Endothelial cell (in vitro differentiated cells): ENCODE measurements at regions not wholly inside any gene's neighbourhood (a gene's known extent, or its start where the extent isn't known, plus 50 kb on each side); places are given as distances from the start of the nearest gene placed in this dataset.

Source experiments
- DNase-seq: peaks from one replicate; pipeline ENCODE4 v3.0.0; 2021; ENCODE audit warnings: low spot score
- H3K27ac Mint-ChIP-seq: one replicate; pipeline ENCODE4 v1.8.0; 2021; ENCODE audit warnings: mixed read lengths, inconsistent platforms; ENCODE audit not compliant: unreplicated experiment
- H3K27me3 Mint-ChIP-seq: one replicate; pipeline ENCODE4 v1.8.0; 2021; ENCODE audit warnings: mild to moderate bottlenecking, moderate library complexity, mixed read lengths, inconsistent platforms; ENCODE audit not compliant: unreplicated experiment
- H3K36me3 Mint-ChIP-seq: one replicate; pipeline ENCODE4 v1.8.0; 2021; ENCODE audit warnings: mild to moderate bottlenecking, low read depth, mixed read lengths, inconsistent platforms; ENCODE audit not compliant: unreplicated experiment
- H3K4me1 Mint-ChIP-seq: one replicate; pipeline ENCODE4 v1.8.0; 2021; ENCODE audit warnings: mild to moderate bottlenecking, mixed read lengths, inconsistent platforms; ENCODE audit not compliant: unreplicated experiment
- H3K4me3 Mint-ChIP-seq: one replicate; pipeline ENCODE4 v1.8.0; 2021; ENCODE audit warnings: mild to moderate bottlenecking, mixed read lengths, inconsistent platforms; ENCODE audit not compliant: unreplicated experiment
- H3K9me3 Mint-ChIP-seq: one replicate; pipeline ENCODE4 v1.8.0; 2021; ENCODE audit warnings: mixed read lengths, inconsistent platforms; ENCODE audit not compliant: unreplicated experiment
- CTCF ChIP-seq: fragments of 200-600 bp; sonication (generic); IDR thresholded peaks from one replicate; pipeline ENCODE4 v1.5.0; 2021; ENCODE audit warnings: antibody characterized with exemption; ENCODE audit not compliant: unreplicated experiment

GRCh38 chr1:78427506-78427905, 63.3 kb upstream of the PTGFR start:
- no peak for TF ChIP-seq CTCF
- peaks cover 2% of the 10 kb centered on the region for H3K4me1 Mint-ChIP-seq
- H3K4me3 Mint-ChIP-seq = no peak overlapping the region
- no peak overlapping the region for H3K27ac Mint-ChIP-seq
- H3K36me3 Mint-ChIP-seq = no peaks in the 10 kb centered on the region
- DNase-seq = no peak
- H3K27me3 Mint-ChIP-seq = no peaks in the 10 kb centered on the region
- H3K9me3 Mint-ChIP-seq = no peaks in the 10 kb centered on the region

- DNase-seq = no peak
- Mint-ChIP-seq H3K36me3 (no peaks in the 10 kb centered on the region), H3K4me3 (no peak overlapping the region), H3K9me3 (no peaks in the 10 kb centered on the region), H3K4me1 (no peaks in the 10 kb centered on the region), H3K27me3 (no peaks in the 10 kb centered on the region), H3K27ac (no peak overlapping the region)
- no peak for TF ChIP-seq CTCF
Observed at GRCh38 chr1:78432016-78432415, 58.8 kb upstream of the PTGFR start.

GRCh38 chr1:78434351-78434750, 56.4 kb upstream of the PTGFR start:
- H3K9me3 Mint-ChIP-seq = no peaks in the 10 kb centered on the region
- no peaks in the 10 kb centered on the region for H3K36me3 Mint-ChIP-seq
- TF ChIP-seq CTCF = no peak
- no peaks in the 10 kb centered on the region for H3K4me1 Mint-ChIP-seq
- DNase-seq = no peak
- H3K27me3 Mint-ChIP-seq = no peaks in the 10 kb centered on the region
- H3K27ac Mint-ChIP-seq = no peak overlapping the region
- no peak overlapping the region for H3K4me3 Mint-ChIP-seq

GRCh38 chr1:78436961-78437360, 53.8 kb upstream of the PTGFR start:
- no peaks in the 10 kb centered on the region for H3K27me3 Mint-ChIP-seq
- no peak overlapping the region for H3K4me3 Mint-ChIP-seq
- no peaks in the 10 kb centered on the region for H3K36me3 Mint-ChIP-seq
- TF ChIP-seq CTCF = no peak
- no peak overlapping the region for H3K27ac Mint-ChIP-seq
- H3K4me1 Mint-ChIP-seq = no peaks in the 10 kb centered on the region
- H3K9me3 Mint-ChIP-seq = no peaks in the 10 kb centered on the region
- DNase-seq = no peak

- no peaks in the 10 kb centered on the region for H3K27me3 Mint-ChIP-seq
- TF ChIP-seq CTCF = no peak
Observed at GRCh38 chr1:78437396-78437795, 53.4 kb upstream of the PTGFR start.

More at GRCh38 chr1:78437396-78437795, 53.4 kb upstream of the PTGFR start:
- Mint-ChIP-seq H3K27ac (no peak overlapping the region), H3K4me1 (no peaks in the 10 kb centered on the region), H3K9me3 (no peaks in the 10 kb centered on the region), H3K36me3 (no peaks in the 10 kb centered on the region), H3K4me3 (no peak overlapping the region)
- no peak for DNase-seq
